GM19467 (cell line): ENCODE measurements at regions not wholly inside any gene's neighbourhood (a gene's known extent, or its start where the extent isn't known, plus 50 kb on each side); places are given as distances from the start of the nearest gene placed in this dataset.
"Not testable (repeated sequence)": the region's sequence is repeated elsewhere in the genome, so short reads cannot be mapped to it uniquely, and the experiment has no call there.

ENCODE experiments used
- ATAC-seq: cut with Tn5 transposase; IDR thresholded peaks from one replicate; pipeline ENCODE4 v1.9.1; 2021; ENCODE audit warnings: mild to moderate bottlenecking, moderate library complexity; ENCODE audit not compliant: unreplicated experiment

DNA sequence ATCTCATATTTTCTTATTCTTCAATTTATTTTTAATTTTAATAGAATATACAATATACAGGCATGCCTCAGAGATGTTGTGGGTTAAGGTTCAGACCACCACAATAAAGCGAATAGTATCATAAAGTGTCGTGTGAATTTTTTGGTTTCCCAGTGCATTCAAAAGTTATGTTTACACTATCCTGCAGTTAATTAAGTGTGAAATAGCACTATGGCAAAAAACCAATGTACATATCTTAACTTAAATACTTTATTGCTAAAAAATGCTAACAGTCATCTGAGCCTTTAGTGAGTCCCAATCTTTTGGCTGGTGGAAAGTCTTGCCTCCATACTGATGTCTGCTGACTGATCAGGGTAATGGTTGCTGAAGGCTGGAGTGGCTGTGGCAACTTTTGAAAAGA, 637.6 kb downstream of the TDRD15 start:
- no peak for ATAC-seq

DNA sequence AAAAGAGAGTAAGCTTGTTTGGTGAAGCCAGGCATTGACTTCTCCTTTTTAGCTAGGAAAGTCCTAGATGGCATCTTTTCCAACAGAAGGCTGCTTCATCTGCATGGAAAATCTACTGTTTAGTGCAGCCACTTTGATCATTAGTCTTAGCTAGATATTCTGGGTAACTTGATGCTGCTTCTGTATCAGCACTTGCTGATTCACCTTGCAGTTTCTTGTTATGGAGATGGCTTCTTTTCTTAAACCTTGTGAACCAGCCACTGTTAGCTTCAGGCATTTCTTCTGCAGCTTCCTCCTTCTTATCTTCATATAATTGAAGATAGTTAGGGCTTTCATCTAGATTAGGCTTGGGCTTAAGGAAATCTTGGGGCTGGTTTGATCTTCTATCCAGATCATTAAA, 639.7 kb downstream of the TDRD15 start:
- ATAC-seq = no peak

- no peak for ATAC-seq
These were observed 647.0 kb downstream of the TDRD15 start for GRCh38 chr2:21770787-21771186.

- no peak for ATAC-seq
These were observed 648.9 kb downstream of the TDRD15 start for GRCh38 chr2:21772624-21773023.

- no peak for ATAC-seq
These were observed 649.4 kb downstream of the TDRD15 start for GRCh38 chr2:21773168-21773567.

GRCh38 chr2:21774691-21775368, 651.1 kb downstream of the TDRD15 start:
- ATAC-seq = no peak

GRCh38 chr2:21779786-21780185, 656.0 kb downstream of the TDRD15 start:
- ATAC-seq = no peak

GRCh38 chr2:21781962-21782361, 658.2 kb downstream of the TDRD15 start:
- no peak for ATAC-seq

GRCh38 chr2:21782866-21783265, 659.1 kb downstream of the TDRD15 start:
- ATAC-seq = no peak

- no peak for ATAC-seq
These were observed 664.2 kb downstream of the TDRD15 start for GRCh38 chr2:21787941-21788340.

- not testable (repeated sequence) for ATAC-seq
These were observed 666.5 kb downstream of the TDRD15 start for GRCh38 chr2:21790311-21790710.

DNA sequence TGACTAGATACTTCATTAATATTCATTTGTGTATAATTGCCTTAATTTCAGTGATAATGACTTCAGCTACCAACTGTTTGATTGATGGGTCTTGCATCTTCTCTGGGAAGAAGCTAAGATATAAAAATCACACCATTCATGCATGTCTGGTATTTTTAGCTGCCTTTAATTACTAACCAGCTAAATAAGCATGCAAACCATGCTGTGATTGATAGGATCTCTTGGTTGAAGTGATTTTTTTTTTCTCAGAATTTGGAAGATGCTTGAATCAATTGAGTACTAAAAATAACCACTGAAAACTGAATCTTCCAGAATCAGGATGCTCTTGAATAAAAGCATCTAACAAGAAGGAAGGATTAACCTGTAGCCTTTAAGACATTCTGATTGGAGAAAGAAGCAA, 668.8 kb downstream of the TDRD15 start:
- ATAC-seq = no peak

GRCh38 chr2:21793461-21793860, 669.7 kb downstream of the TDRD15 start:
- ATAC-seq = no peak

- ATAC-seq = no peak
These were observed 670.8 kb downstream of the TDRD15 start for GRCh38 chr2:21794611-21795010.

DNA sequence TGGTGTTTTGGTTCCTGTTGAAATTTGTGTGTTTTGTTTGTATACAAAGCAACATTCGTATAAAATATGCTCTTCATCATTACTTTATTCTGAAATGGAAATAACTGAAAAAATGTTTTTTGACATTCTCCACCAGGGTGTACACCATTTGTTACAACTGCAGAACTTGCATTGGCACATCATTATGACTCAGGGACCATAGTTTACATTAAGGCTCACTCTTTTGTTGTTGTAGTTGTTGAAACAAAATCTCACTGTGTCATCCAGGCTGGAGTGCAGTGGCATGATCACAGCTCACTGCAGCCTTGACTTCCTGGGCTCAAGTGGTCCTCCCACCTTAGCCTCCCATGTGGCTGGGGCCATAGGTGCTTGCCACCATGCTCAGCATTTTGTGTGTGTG, 676.6 kb downstream of the TDRD15 start:
- no peak for ATAC-seq

GRCh38 chr2:21803550-21803949, 679.8 kb downstream of the TDRD15 start:
- no peak for ATAC-seq

DNA sequence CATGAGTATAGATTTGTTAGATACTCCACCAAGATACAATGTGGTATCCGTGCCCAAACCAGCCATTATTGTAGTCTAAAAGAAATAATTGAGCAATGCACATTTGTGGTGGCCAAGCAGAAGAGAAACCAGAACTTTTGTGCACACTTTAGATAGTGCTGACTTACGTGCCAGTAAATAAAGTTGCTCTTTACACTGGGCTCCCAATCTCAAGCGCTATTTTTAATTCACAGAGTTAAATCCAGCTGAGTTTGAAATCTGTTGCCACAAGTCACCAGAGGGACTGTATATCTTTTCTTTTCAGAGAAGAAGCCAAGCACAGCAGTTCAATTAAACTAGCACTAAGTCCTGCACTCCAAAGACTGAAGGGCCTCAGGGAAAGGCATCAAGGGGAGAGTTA, 680.4 kb downstream of the TDRD15 start:
- no peak for ATAC-seq

DNA sequence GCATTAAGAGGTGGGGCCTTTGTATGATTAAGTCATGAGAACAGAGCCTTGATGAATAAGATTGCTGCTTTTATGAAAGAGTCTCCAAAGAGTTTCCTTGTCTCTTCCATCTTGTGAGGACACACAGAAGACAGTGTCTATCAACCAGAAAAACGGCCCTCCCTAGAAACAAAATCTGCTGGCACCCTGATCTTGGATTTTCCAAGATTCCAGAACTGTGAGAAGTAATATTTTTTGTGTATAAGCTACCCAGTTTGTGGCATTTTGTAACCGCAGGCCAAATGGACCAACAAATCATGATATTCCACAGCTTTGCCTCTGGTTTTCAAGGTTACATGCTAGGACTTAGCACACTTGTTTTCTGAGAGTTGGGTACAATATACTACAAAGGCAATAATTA, 687.8 kb downstream of the TDRD15 start:
- no peak for ATAC-seq

DNA sequence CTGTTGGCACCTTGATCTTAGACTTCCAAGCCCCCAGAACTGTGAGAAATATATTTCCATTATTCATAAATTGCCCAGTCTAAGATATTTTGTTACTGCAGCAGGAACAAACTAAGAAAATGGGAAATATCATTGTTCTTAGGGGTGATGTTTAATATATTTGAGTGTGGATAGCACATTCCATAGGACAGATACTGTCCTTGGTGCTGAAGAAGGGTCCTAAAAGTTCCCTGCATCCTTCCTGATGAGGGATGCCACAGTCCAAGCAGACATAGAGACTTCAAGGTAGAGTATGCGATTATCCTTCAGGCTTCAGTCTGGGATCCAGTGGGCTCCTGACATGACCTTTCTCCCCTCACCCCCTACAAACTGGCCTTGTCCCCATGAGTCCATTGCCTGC, 689.0 kb downstream of the TDRD15 start:
- no peak for ATAC-seq

DNA sequence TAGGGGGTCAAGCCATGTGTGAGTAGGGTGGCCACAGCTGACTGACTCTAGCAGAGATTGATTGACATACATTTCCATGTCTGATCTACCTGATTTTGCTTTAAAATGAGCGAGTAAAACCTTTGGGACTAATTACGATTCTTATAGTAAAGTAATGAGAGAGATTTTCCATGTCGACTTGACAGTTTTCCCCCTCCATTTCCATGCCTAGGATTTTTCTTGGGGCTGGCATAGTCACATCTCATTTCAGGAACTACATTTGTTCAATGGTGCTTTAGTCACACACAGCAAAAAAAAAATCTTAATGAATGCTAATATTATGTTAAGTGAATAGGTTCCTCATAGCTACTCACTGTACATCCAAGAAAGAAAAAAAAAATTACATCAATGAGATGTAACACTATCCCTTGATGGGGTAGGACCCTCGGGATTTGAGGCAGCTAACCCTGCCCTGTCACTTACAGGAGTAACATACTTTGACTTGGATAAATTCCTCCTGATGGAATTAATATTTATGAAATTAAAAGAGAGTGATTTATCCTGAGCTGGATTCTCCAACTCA, 690.9 kb downstream of the TDRD15 start:
- no peak for ATAC-seq

- no peak for ATAC-seq
These were observed 694.5 kb downstream of the TDRD15 start for GRCh38 chr2:21818212-21818795.

- no peak for ATAC-seq
These were observed 695.7 kb downstream of the TDRD15 start for GRCh38 chr2:21819454-21819853.

DNA sequence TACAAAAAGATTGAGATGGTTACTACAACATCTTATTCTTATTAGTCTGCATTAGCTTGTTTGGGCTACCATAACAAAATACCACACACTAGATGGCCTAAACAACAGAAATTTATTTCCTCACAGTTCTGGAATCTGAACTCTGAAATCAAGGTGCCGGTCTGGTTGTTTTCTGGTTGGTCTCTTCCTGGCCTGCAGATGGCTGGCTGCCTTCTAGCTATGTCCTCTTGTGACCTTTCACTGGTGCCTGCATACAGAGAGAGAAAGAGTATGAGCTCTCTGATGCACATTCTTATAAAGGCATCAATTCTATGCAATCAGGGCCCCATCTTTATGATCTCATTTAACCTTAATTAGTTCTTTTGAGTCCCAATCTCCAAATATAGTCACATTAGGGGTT, 696.5 kb downstream of the TDRD15 start:
- no peak for ATAC-seq
